ENCODE measurements at regions not wholly inside any gene's neighbourhood (a gene's known extent, or its start where the extent isn't known, plus 50 kb on each side); places are given as distances from the start of the nearest gene placed in this dataset.

DNA sequence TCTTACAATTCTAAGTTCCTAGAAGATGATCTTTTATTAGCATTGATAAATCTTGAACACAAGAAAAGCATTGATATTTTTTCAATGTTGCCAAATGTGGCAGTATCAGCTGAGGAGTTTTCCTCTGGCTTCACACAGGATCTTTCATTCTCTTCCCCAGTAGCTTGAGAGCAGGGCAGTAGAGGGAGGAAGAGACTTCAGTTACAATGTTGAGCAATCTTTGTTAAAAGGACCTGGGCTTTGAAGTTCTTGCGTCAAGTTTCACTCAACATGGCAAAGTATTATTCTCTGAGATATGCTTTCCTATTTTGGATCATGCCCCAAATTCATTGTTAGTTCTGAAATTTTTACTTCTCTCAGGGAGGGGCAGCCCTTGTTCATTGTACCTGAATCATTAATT lies 238.0 kb downstream of the COL12A1 start:
- Histone ChIP-seq H3K4me3 (no peak overlapping the region), H3K4me1 (no peaks in the 10 kb centered on the region), H3K27ac (no peak overlapping the region), H3K9me3 (peaks cover 0 to 7% of the 10 kb centered on the region in 2 donors), H3K36me3 (no peaks in the 10 kb centered on the region), H3K27me3 (no peaks in the 10 kb centered on the region)
- in situ Hi-C loops (cut with MboI; ENCODE audit: low pct_ligation_motif_present in 1 of 4, low pct_unique_long_range_greater_than_20kb in 1 of 4, low sequenced_read_pairs in 3 of 4) = no loop called here
- 96 to 100% methylated on average over 1 of the region's 1 CpG for WGBS, 2 donors (ENCODE audit: low coverage in 1 of 2)
- no peak for DNase-seq
- intact Hi-C loops (cut with DNase I; ENCODE audit: low total_unique reads) = no loop called here
- no peak for TF ChIP-seq EP300 (IDR thresholded peaks at IDR 0.05; ENCODE audit: low read depth)
- no peak for TF ChIP-seq POLR2AphosphoS5 (IDR thresholded peaks at IDR 0.05)
- TF ChIP-seq CTCF (IDR thresholded peaks at IDR 0.05) = no peak
- no peak for TF ChIP-seq POLR2A (IDR thresholded peaks at IDR 0.05)

- Histone ChIP-seq H3K4me1 (no peaks in the 10 kb centered on the region), H3K9me3 (peaks cover 0 to 7% of the 10 kb centered on the region in 2 donors), H3K27ac (no peak overlapping the region), H3K27me3 (no peaks in the 10 kb centered on the region), H3K36me3 (no peaks in the 10 kb centered on the region), H3K4me3 (no peak overlapping the region)
- TF ChIP-seq EP300 (IDR thresholded peaks at IDR 0.05; ENCODE audit: low read depth) (no peak), POLR2A (IDR thresholded peaks at IDR 0.05) (no peak), POLR2AphosphoS5 (IDR thresholded peaks at IDR 0.05) (no peak), CTCF (IDR thresholded peaks at IDR 0.05) (no peak)
- 73 to 89% methylated on average over 2 of the region's 2 CpGs for WGBS, 2 donors (ENCODE audit: low coverage in 1 of 2)
- in situ Hi-C loops (cut with MboI; ENCODE audit: low pct_ligation_motif_present in 1 of 4, low pct_unique_long_range_greater_than_20kb in 1 of 4, low sequenced_read_pairs in 3 of 4) (no loop called here), intact Hi-C loops (cut with DNase I; ENCODE audit: low total_unique reads) (no loop called here)
- no peak for DNase-seq
Observed at GRCh38 chr6:74966712-74967111, 239.1 kb downstream of the COL12A1 start.

DNA sequence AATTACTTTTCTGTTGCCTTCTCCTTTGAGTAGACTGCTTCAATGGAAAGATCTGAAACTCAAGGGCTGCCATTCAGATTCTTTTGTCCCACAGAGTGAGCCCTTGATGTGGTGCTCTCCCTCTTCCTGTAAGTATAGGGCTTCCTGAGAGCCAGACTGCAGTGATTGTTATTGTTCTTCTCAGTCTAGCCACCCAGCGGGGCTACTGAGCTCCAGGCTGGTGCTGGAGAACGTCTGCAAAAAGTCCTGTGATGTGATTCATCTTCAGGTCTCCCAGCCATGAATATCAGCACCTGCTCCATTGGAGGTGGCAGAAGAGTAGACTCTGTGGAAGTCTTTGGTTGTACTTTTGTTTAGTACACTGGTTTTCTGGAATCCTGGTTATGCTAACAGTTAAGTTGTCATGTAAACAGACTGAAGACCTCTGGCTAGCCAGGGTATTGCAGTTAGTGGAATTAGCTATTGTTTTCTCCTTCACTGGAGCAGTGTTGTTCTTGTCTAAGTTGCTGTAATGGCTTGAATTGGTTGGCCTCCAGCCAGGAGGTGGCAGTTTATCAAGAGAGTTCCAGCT lies 240.9 kb downstream of the COL12A1 start:
- intact Hi-C loops (cut with DNase I; ENCODE audit: low total_unique reads) (no loop called here), in situ Hi-C loops (cut with MboI; ENCODE audit: low pct_ligation_motif_present in 1 of 4, low pct_unique_long_range_greater_than_20kb in 1 of 4, low sequenced_read_pairs in 3 of 4) (no loop called here)
- no peak for DNase-seq
- Histone ChIP-seq H3K4me3 (no peak overlapping the region), H3K27ac (no peak overlapping the region), H3K36me3 (no peaks in the 10 kb centered on the region), H3K27me3 (no peaks in the 10 kb centered on the region), H3K4me1 (no peaks in the 10 kb centered on the region), H3K9me3 (peaks cover 0 to 7% of the 10 kb centered on the region in 2 donors)
- 60 to 72% methylated on average over 2 of the region's 2 CpGs for WGBS, 2 donors (ENCODE audit: low coverage in 1 of 2)
- TF ChIP-seq CTCF (IDR thresholded peaks at IDR 0.05) (no peak), POLR2A (IDR thresholded peaks at IDR 0.05) (no peak), POLR2AphosphoS5 (IDR thresholded peaks at IDR 0.05) (no peak), EP300 (IDR thresholded peaks at IDR 0.05; ENCODE audit: low read depth) (no peak)

GRCh38 chr6:74956559-74957428 lies 249.1 kb downstream of the COL12A1 start:
- Histone ChIP-seq H3K4me1 (no peaks in the 10 kb centered on the region), H3K27me3 (no peaks in the 10 kb centered on the region), H3K4me3 (no peak overlapping the region), H3K36me3 (no peaks in the 10 kb centered on the region), H3K9me3 (no peaks in the 10 kb centered on the region), H3K27ac (no peak overlapping the region)
- no peak for TF ChIP-seq EP300 (IDR thresholded peaks at IDR 0.05; ENCODE audit: low read depth)
- TF ChIP-seq POLR2AphosphoS5 (IDR thresholded peaks at IDR 0.05) = no peak
- TF ChIP-seq CTCF (IDR thresholded peaks at IDR 0.05) = no peak
- no peak for TF ChIP-seq POLR2A (IDR thresholded peaks at IDR 0.05)
- in situ Hi-C loops (cut with MboI; ENCODE audit: low pct_ligation_motif_present in 1 of 4, low pct_unique_long_range_greater_than_20kb in 1 of 4, low sequenced_read_pairs in 3 of 4) (no loop called here), intact Hi-C loops (cut with DNase I; ENCODE audit: low total_unique reads) (no loop called here)
- DNase-seq = no peak
- 80 to 83% methylated on average over 6 to 8 of the region's 8 CpGs for WGBS, 2 donors (ENCODE audit: low coverage in 1 of 2)

All from transverse colon (tissue), 4 donors.